T-helper 1 cell treated with Interleukin-12 subunit alpha and Interleukin-12 subunit beta and Interleukin-4 antibody, amounts not matched to agents 30 μg/mL and 1 μg/mL, for 36 hours (primary cell): ENCODE measurements at regions not wholly inside any gene's neighbourhood (a gene's known extent, or its start where the extent isn't known, plus 50 kb on each side); places are given as distances from the start of the nearest gene placed in this dataset.

Experiments
- H3K27ac Mint-ChIP-seq: one replicate; pipeline ENCODE4 v1.8.0; 2021; ENCODE audit warnings: mild to moderate bottlenecking, mixed read lengths
- H3K27me3 Mint-ChIP-seq: one replicate; pipeline ENCODE4 v1.8.0; 2021; ENCODE audit warnings: low read depth, mixed read lengths
- H3K36me3 Mint-ChIP-seq: one replicate; pipeline ENCODE4 v1.8.0; 2021; ENCODE audit warnings: low read depth, mixed read lengths
- H3K4me1 Mint-ChIP-seq: one replicate; pipeline ENCODE4 v1.8.0; 2021; ENCODE audit warnings: low read depth, mixed read lengths
- H3K4me3 Mint-ChIP-seq: one replicate; pipeline ENCODE4 v1.8.0; 2021; ENCODE audit warnings: mild to moderate bottlenecking, moderate library complexity, mixed read lengths
- H3K9me3 Mint-ChIP-seq: one replicate; pipeline ENCODE4 v1.8.0; 2021; ENCODE audit warnings: mixed read lengths

DNA sequence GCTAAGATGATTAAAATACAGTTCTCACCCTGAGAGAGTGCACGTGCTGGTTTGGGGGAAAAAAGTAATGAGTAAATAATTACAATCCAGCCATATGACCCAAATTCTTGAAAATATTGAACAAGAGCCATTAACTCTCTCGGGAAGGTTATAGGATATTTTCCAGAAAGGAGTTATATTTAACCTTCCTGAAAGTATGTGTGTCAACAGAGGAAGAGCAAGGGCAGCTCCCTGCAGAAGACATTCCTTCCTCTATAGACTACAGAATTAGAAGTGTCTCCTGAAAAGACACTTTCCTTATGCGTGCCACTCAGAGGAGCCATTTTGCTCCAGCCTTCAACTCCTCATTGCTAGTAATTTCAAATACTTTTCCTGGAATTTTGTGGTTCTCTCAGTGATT lies 648.7 kb downstream of the USP25 start:
- H3K27me3 Mint-ChIP-seq = no peaks in the 10 kb centered on the region
- H3K36me3 Mint-ChIP-seq = no peaks in the 10 kb centered on the region
- no peaks in the 10 kb centered on the region for H3K4me1 Mint-ChIP-seq
- H3K27ac Mint-ChIP-seq = no peak overlapping the region
- no peak overlapping the region for H3K4me3 Mint-ChIP-seq
- H3K9me3 Mint-ChIP-seq = no peaks in the 10 kb centered on the region

- Mint-ChIP-seq H3K9me3 (peaks cover 11% of the 10 kb centered on the region), H3K4me1 (no peaks in the 10 kb centered on the region), H3K4me3 (no peak overlapping the region), H3K27me3 (no peaks in the 10 kb centered on the region), H3K36me3 (no peaks in the 10 kb centered on the region), H3K27ac (no peak overlapping the region)
Observed at GRCh38 chr21:16388291-16388690, 658.5 kb downstream of the USP25 start.

GRCh38 chr21:16388911-16389560 lies 659.3 kb downstream of the USP25 start:
- peaks cover 11% of the 10 kb centered on the region for H3K9me3 Mint-ChIP-seq
- H3K27ac Mint-ChIP-seq = no peak overlapping the region
- no peaks in the 10 kb centered on the region for H3K36me3 Mint-ChIP-seq
- no peaks in the 10 kb centered on the region for H3K4me1 Mint-ChIP-seq
- H3K27me3 Mint-ChIP-seq = no peaks in the 10 kb centered on the region
- H3K4me3 Mint-ChIP-seq = no peak overlapping the region

GRCh38 chr21:16389643-16390042 lies 659.9 kb downstream of the USP25 start:
- no peaks in the 10 kb centered on the region for H3K27me3 Mint-ChIP-seq
- H3K27ac Mint-ChIP-seq = no peak overlapping the region
- H3K4me3 Mint-ChIP-seq = no peak overlapping the region
- no peaks in the 10 kb centered on the region for H3K4me1 Mint-ChIP-seq
- H3K9me3 Mint-ChIP-seq = peaks cover 11% of the 10 kb centered on the region
- H3K36me3 Mint-ChIP-seq = no peaks in the 10 kb centered on the region

DNA sequence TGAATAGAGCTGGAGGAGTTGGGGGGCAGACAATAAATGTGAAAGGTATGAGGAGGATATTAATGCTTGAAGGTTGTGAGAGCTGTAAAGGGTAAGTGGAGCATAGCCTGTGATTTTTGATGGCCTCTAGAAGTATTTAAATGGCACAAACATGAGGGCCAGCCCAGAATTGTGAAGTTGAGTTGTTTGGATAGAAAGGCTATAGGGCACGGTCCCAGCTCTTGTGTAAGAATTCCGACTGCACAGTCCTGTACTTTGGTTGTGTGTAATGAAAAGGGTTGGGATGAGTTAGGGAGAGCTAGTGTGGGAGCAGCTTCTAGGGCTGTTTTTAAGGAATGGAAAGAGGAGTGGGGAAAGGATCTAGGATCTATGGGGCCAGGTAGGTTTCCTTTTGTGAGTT lies 665.5 kb downstream of the USP25 start:
- Mint-ChIP-seq H3K4me3 (no peak overlapping the region), H3K9me3 (peaks cover 23% of the 10 kb centered on the region), H3K36me3 (no peaks in the 10 kb centered on the region), H3K4me1 (no peaks in the 10 kb centered on the region), H3K27me3 (no peaks in the 10 kb centered on the region), H3K27ac (no peak overlapping the region)

GRCh38 chr21:16402752-16403151 lies 673.0 kb downstream of the USP25 start:
- H3K27ac Mint-ChIP-seq = no peak overlapping the region
- H3K27me3 Mint-ChIP-seq = no peaks in the 10 kb centered on the region
- H3K36me3 Mint-ChIP-seq = no peaks in the 10 kb centered on the region
- H3K4me1 Mint-ChIP-seq = no peaks in the 10 kb centered on the region
- H3K9me3 Mint-ChIP-seq = no peaks in the 10 kb centered on the region
- H3K4me3 Mint-ChIP-seq = no peak overlapping the region

GRCh38 chr21:16404776-16405175 lies 675.0 kb downstream of the USP25 start:
- Mint-ChIP-seq H3K4me3 (no peak overlapping the region), H3K9me3 (peaks cover 5% of the 10 kb centered on the region), H3K36me3 (no peaks in the 10 kb centered on the region), H3K27me3 (no peaks in the 10 kb centered on the region), H3K4me1 (no peaks in the 10 kb centered on the region), H3K27ac (no peak overlapping the region)

DNA sequence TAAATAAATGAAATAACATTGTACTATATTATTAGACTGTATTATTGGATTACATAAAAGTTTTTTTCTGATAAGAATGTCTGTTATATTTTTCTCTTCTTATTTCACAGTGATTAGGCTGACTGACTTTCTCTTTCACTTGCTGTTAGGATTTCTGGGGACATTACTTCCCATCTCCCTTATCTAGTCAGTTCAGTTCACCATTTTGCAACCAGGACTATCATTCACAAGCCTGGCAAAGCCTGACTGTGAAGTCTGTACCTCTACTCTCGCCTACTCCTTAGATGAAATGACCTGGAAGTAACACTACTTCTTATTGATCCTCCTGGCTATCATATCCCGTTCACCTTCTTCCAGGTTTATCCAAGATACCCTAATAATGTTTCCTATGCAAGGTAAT lies 676.6 kb downstream of the USP25 start:
- Mint-ChIP-seq H3K9me3 (peaks cover 6% of the 10 kb centered on the region), H3K4me1 (no peaks in the 10 kb centered on the region), H3K4me3 (no peak overlapping the region), H3K27me3 (no peaks in the 10 kb centered on the region), H3K36me3 (no peaks in the 10 kb centered on the region), H3K27ac (no peak overlapping the region)

GRCh38 chr21:16407403-16408240 lies 677.8 kb downstream of the USP25 start:
- Mint-ChIP-seq H3K27me3 (no peaks in the 10 kb centered on the region), H3K9me3 (peaks cover 10% of the 10 kb centered on the region), H3K36me3 (no peaks in the 10 kb centered on the region), H3K4me3 (no peak overlapping the region), H3K27ac (no peak overlapping the region), H3K4me1 (no peaks in the 10 kb centered on the region)

GRCh38 chr21:16408280-16408679 lies 678.5 kb downstream of the USP25 start:
- Mint-ChIP-seq H3K27ac (no peak overlapping the region), H3K36me3 (no peaks in the 10 kb centered on the region), H3K9me3 (peaks cover 13% of the 10 kb centered on the region), H3K27me3 (no peaks in the 10 kb centered on the region), H3K4me1 (no peaks in the 10 kb centered on the region), H3K4me3 (no peak overlapping the region)

DNA sequence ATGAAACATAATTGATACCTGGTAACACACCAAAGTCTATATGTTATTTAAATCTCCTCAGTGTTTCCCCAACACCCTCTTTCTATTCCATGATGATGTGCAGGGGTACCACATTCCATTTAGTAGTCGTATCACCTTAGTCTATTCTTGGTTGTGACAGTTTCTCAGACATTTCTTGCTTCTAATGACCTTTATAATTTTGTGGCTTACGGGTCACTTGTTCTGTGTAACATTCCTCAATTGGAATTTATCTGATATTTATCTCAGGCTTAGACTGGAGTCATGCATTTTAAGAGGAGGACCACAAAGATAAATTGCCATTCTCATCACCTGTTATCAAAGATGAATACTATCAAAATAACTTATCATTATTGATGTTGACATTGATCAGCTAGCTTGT lies 679.6 kb downstream of the USP25 start:
- no peak overlapping the region for H3K27ac Mint-ChIP-seq
- H3K4me3 Mint-ChIP-seq = no peak overlapping the region
- no peaks in the 10 kb centered on the region for H3K4me1 Mint-ChIP-seq
- H3K9me3 Mint-ChIP-seq = peaks cover 13% of the 10 kb centered on the region
- H3K27me3 Mint-ChIP-seq = no peaks in the 10 kb centered on the region
- no peaks in the 10 kb centered on the region for H3K36me3 Mint-ChIP-seq

GRCh38 chr21:16418226-16418625 lies 688.4 kb downstream of the USP25 start:
- Mint-ChIP-seq H3K4me1 (no peaks in the 10 kb centered on the region), H3K9me3 (peaks cover 3% of the 10 kb centered on the region)

DNA sequence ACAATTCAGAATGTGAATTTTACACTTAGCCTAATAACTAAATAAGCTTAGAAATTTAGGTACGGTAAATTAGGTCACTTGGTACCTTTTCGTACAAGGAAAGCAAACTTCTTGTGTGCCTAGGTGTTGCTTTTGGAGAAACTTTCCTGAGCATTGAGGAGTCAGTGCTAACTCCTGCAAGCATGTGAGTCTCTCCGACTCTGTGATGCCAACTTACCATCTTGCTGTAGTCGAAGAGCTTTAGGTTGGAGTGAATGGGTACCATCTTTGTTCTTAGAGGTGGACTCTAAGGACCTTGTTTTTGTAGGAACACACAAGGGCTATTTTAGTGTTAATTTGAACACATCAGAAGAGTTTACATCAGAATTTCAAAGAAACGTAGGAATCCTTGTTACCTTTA lies 688.9 kb downstream of the USP25 start:
- no peaks in the 10 kb centered on the region for H3K36me3 Mint-ChIP-seq
- H3K4me1 Mint-ChIP-seq = no peaks in the 10 kb centered on the region
- no peak overlapping the region for H3K27ac Mint-ChIP-seq
- peaks cover 3% of the 10 kb centered on the region for H3K9me3 Mint-ChIP-seq
- no peaks in the 10 kb centered on the region for H3K27me3 Mint-ChIP-seq
- H3K4me3 Mint-ChIP-seq = no peak overlapping the region

More at GRCh38 chr21:16418226-16418625, 688.4 kb downstream of the USP25 start:
- H3K36me3 Mint-ChIP-seq = no peaks in the 10 kb centered on the region
- H3K27me3 Mint-ChIP-seq = no peaks in the 10 kb centered on the region
- no peak overlapping the region for H3K4me3 Mint-ChIP-seq
- H3K27ac Mint-ChIP-seq = no peak overlapping the region

GRCh38 chr21:16419188-16419921 lies 689.6 kb downstream of the USP25 start:
- Mint-ChIP-seq H3K27me3 (no peaks in the 10 kb centered on the region), H3K9me3 (peaks cover 3% of the 10 kb centered on the region), H3K27ac (no peak overlapping the region), H3K36me3 (no peaks in the 10 kb centered on the region), H3K4me1 (no peaks in the 10 kb centered on the region), H3K4me3 (no peak overlapping the region)
